ENCODE measurements at regions not wholly inside any gene's neighbourhood (a gene's known extent, or its start where the extent isn't known, plus 50 kb on each side); places are given as distances from the start of the nearest gene placed in this dataset.

GRCh38 chr13:42445354-42445753, 128.6 kb upstream of the TNFSF11 start:
- no peak for TF ChIP-seq CTCF (optimal IDR thresholded peaks at IDR 0.05 in 1 of 3, IDR thresholded peaks at IDR 0.05 in 1 of 3, conservative IDR thresholded peaks at IDR 0.05 in 1 of 3; ENCODE audit: extremely low read depth in 1 of 3, insufficient read depth in 2 of 3, low read length in 3 of 3)
- TF ChIP-seq EZH2 (IDR thresholded peaks at IDR 0.05; ENCODE audit: low read length): no peak

All from keratinocyte (primary cell).